ENCODE measurements at regions not wholly inside any gene's neighbourhood (a gene's known extent, or its start where the extent isn't known, plus 50 kb on each side); places are given as distances from the start of the nearest gene placed in this dataset.

DNA sequence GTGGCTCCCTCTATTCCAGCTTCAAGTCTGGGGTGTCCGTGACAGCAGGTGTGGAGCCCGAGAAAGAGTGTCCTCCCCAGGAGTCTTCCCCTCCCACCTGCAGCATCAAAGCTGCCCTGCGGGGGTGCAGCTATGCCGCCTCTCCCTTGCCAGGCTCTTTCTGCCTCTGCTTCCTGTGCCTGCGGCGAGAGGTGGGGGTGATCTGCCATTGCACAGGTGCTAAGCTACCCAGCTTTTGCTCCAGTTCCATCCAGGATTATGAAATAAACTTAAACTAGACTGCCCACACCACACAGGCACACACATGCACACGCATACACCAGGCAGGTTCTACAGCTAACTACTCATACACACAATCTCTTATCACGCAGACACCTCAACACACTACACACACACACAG, 104.7 kb upstream of the CLDN10 start:
- intact Hi-C loops (cut with DNase I, micrococcal nuclease) = no loop called here
- ChIA-PET CTCF (no interaction called here), POLR2A (no interaction called here)
- Mint-ChIP-seq H3K4me3 (no peak overlapping the region), H3K27ac (no peak overlapping the region), H3K4me1 (ENCODE audit: low read depth) (no peaks in the 10 kb centered on the region), H3K27me3 (peaks cover 23% of the 10 kb centered on the region), H3K36me3 (ENCODE audit: low read depth) (no peaks in the 10 kb centered on the region), H3K9me3 (no peaks in the 10 kb centered on the region)
- DNase-seq (no peak), ATAC-seq (ENCODE audit: poor library complexity) (no peak)
- TF ChIP-seq, protein P1, sequence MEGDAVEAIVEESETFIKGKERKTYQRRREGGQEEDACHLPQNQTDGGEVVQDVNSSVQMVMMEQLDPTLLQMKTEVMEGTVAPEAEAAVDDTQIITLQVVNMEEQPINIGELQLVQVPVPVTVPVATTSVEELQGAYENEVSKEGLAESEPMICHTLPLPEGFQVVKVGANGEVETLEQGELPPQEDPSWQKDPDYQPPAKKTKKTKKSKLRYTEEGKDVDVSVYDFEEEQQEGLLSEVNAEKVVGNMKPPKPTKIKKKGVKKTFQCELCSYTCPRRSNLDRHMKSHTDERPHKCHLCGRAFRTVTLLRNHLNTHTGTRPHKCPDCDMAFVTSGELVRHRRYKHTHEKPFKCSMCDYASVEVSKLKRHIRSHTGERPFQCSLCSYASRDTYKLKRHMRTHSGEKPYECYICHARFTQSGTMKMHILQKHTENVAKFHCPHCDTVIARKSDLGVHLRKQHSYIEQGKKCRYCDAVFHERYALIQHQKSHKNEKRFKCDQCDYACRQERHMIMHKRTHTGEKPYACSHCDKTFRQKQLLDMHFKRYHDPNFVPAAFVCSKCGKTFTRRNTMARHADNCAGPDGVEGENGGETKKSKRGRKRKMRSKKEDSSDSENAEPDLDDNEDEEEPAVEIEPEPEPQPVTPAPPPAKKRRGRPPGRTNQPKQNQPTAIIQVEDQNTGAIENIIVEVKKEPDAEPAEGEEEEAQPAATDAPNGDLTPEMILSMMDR (IDR thresholded peaks at IDR 0.05) = no peak
- Histone ChIP-seq H3K27ac (ENCODE audit: low read depth in 1 of 2, low read length in 2 of 2) (no peak overlapping the region), H3K4me1 (ENCODE audit: insufficient read depth, low read length) (no peaks in the 10 kb centered on the region), H3K4me3 (ENCODE audit: low read length) (no peak overlapping the region), H3K27me3 (ENCODE audit: control insufficient read depth in 1 of 2, insufficient read depth in 2 of 2, low read length in 2 of 2) (peaks cover 0 to 3% of the 10 kb centered on the region in 2 experiments), H3K36me3 (ENCODE audit: insufficient read depth, low read length) (no peaks in the 10 kb centered on the region), H3K9me3 (ENCODE audit: control insufficient read depth in 1 of 2, insufficient read depth in 1 of 2, low read length in 2 of 2) (no peaks in the 10 kb centered on the region)

DNA sequence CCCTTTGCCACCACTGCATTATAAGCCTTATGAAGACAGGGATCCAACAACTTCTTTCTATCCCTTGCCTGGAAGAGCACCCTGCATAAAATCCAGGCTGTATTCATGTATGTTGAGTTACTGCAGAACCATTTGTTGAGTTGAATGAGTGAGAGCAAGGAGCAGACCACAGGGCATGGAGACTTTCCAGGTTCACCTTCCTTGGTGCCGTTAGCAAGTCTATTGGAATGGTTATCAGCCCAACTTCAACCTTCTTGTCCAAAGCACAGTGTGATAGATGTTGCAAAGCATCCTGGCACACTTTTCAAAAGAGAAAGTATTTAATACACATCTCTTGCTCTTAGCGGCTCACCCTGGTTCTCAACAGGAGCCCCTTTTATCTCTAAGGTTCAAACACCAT, 100.9 kb upstream of the CLDN10 start:
- Mint-ChIP-seq H3K4me3 (no peak overlapping the region), H3K9me3 (no peaks in the 10 kb centered on the region), H3K4me1 (ENCODE audit: low read depth) (peaks cover 9% of the 10 kb centered on the region), H3K36me3 (ENCODE audit: low read depth) (no peaks in the 10 kb centered on the region), H3K27me3 (peaks cover 23% of the 10 kb centered on the region), H3K27ac (no peak overlapping the region)
- CTCF ChIA-PET = no interaction called here
- H3K27me3 ChIP-seq (ENCODE audit: control insufficient read depth in 1 of 2, insufficient read depth in 2 of 2, low read length in 2 of 2) = peaks cover 0 to 3% of the 10 kb centered on the region in 2 experiments
- H3K4me1 ChIP-seq (ENCODE audit: insufficient read depth, low read length) = peaks cover 5% of the 10 kb centered on the region
- H3K27ac ChIP-seq (ENCODE audit: low read depth in 1 of 2, low read length in 2 of 2) = no peak overlapping the region
- no peak overlapping the region for H3K4me3 ChIP-seq (ENCODE audit: low read length)
- H3K9me3 ChIP-seq (ENCODE audit: control insufficient read depth in 1 of 2, insufficient read depth in 1 of 2, low read length in 2 of 2) = no peaks in the 10 kb centered on the region
- no peak for ATAC-seq (ENCODE audit: poor library complexity)
- TF ChIP-seq, protein P1 (IDR thresholded peaks at IDR 0.05) = no peak
- POLR2A ChIA-PET = no interaction called here
- no peaks in the 10 kb centered on the region for H3K36me3 ChIP-seq (ENCODE audit: insufficient read depth, low read length)
- intact Hi-C loops (cut with DNase I, micrococcal nuclease) = no loop called here
- DNase-seq = no peak

DNA sequence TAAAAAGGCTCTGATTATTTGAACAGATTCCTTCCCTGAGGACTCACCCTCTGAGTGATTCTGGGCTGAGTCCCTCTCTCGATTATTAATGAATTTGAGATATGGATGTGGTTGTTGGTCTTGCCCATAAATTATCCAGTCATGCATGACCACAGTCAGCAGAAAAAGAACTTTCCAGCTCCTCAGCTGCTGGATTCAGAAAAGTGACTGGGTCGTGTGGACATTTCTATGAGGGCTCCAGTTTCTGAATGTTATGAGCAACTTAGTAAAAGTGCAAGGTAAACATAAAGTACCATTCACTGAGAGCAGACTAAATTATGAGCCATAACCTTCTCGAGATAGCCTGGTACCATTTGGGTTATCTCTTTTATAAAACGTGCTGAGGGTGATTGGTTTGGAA, 100.1 kb upstream of the CLDN10 start:
- H3K4me1 Mint-ChIP-seq (ENCODE audit: low read depth) = peaks cover 16% of the 10 kb centered on the region
- Histone ChIP-seq H3K27ac (ENCODE audit: low read depth in 1 of 2, low read length in 2 of 2) (no peak overlapping the region), H3K9me3 (ENCODE audit: control insufficient read depth in 1 of 2, insufficient read depth in 1 of 2, low read length in 2 of 2) (no peaks in the 10 kb centered on the region), H3K4me1 (ENCODE audit: insufficient read depth, low read length) (peaks cover 8% of the 10 kb centered on the region), H3K36me3 (ENCODE audit: insufficient read depth, low read length) (no peaks in the 10 kb centered on the region), H3K27me3 (ENCODE audit: control insufficient read depth in 1 of 2, insufficient read depth in 2 of 2, low read length in 2 of 2) (peaks cover 0 to 3% of the 10 kb centered on the region in 2 experiments), H3K4me3 (ENCODE audit: low read length) (no peak overlapping the region)
- DNase-seq = no peak
- H3K9me3 Mint-ChIP-seq = no peaks in the 10 kb centered on the region
- ATAC-seq (ENCODE audit: poor library complexity) = no peak
- H3K4me3 Mint-ChIP-seq = no peak overlapping the region
- intact Hi-C loops (cut with DNase I, micrococcal nuclease) = no loop called here
- TF ChIP-seq, protein P1 (IDR thresholded peaks at IDR 0.05) = no peak
- H3K27ac Mint-ChIP-seq = no peak overlapping the region
- H3K27me3 Mint-ChIP-seq = peaks cover 23% of the 10 kb centered on the region
- ChIA-PET CTCF (interaction anchor here (0.6 kb wide), 1 partner anchor 20 kb away, joined by 4 read pairs; no protein-coding TSS in a partner anchor), POLR2A (no interaction called here)
- no peaks in the 10 kb centered on the region for H3K36me3 Mint-ChIP-seq (ENCODE audit: low read depth)
